CD4-positive, alpha-beta T cell (primary cell): ENCODE measurements at regions not wholly inside any gene's neighbourhood (a gene's known extent, or its start where the extent isn't known, plus 50 kb on each side); places are given as distances from the start of the nearest gene placed in this dataset.

Experiments
- ATAC-seq: fragments of 200-7000 bp; cut with Tn5 transposase; one replicate; pipeline ENCODE4 v1.10.0; 2022; ENCODE audit warnings: mild to moderate bottlenecking; ENCODE audit not compliant: poor library complexity
- CTCF ChIA-PET: fragments of 350-600 bp; sonication (Branson Sonifier 250); formaldehyde crosslinking; loops from one replicate; lab custom pipeline; 2021; ENCODE audit warnings: antibody characterized with exemption, inconsistent platforms; lab: Charles Lee
- POLR2A ChIA-PET: fragments of 350-600 bp; sonication (Branson Sonifier 250); formaldehyde crosslinking; loops from one replicate; lab custom pipeline; 2021; ENCODE audit warnings: antibody characterized with exemption, inconsistent platforms; lab: Charles Lee
- DNase-seq, 14 experiments: peaks; one replicate each; pipeline ENCODE4 v3.0.0-alpha.2; 2013 to 2020; ENCODE audit warnings: mixed read lengths in 2 of 14
- H3K27ac ChIP-seq, 2 donors: one replicate each; pipeline versions ENCODE4 v1.5.1 to v1.7.0; 2013; ENCODE audit warnings: low read length in 2 of 2, low read depth in 1 of 2, mild to moderate bottlenecking in 1 of 2
- H3K27me3 ChIP-seq, 2 experiments: 1 replicate in 1 of 2; 2 replicates in 1 of 2; pipeline versions ENCODE4 v1.6.1 to v1.7.0; 2013; ENCODE audit warnings: low read length in 2 of 2, control low read depth in 1 of 2, mild to moderate bottlenecking in 1 of 2, moderate library complexity in 1 of 2; ENCODE audit not compliant: insufficient read depth in 2 of 2, control insufficient read depth in 1 of 2
- H3K36me3 ChIP-seq: one replicate; pipeline ENCODE4 v1.6.1; 2013; ENCODE audit warnings: low read length, control low read depth; ENCODE audit not compliant: insufficient read depth
- H3K4me1 ChIP-seq: one replicate; pipeline ENCODE4 v1.6.1; 2013; ENCODE audit warnings: low read length, control low read depth; ENCODE audit not compliant: insufficient read depth
- H3K4me3 ChIP-seq: one replicate; pipeline ENCODE4 v1.5.1; 2013; ENCODE audit warnings: mild to moderate bottlenecking, low read length, moderate library complexity
- H3K9me3 ChIP-seq, 2 experiments: 1 replicate in 1 of 2; 2 replicates in 1 of 2; pipeline versions ENCODE4 v1.6.1 to v1.7.0; 2013; ENCODE audit warnings: low read length in 2 of 2, mild to moderate bottlenecking in 2 of 2, control low read depth in 1 of 2, moderate library complexity in 1 of 2; ENCODE audit not compliant: control insufficient read depth in 1 of 2, insufficient read depth in 1 of 2
- H3K27ac Mint-ChIP-seq: one replicate; pipeline ENCODE4 v1.8.0; 2020; ENCODE audit warnings: mixed read lengths
- H3K27me3 Mint-ChIP-seq: one replicate; pipeline ENCODE4 v1.8.0; 2021; ENCODE audit warnings: mixed read lengths
- H3K36me3 Mint-ChIP-seq: one replicate; pipeline ENCODE4 v1.8.0; 2021; ENCODE audit warnings: low read depth, mixed read lengths
- H3K4me1 Mint-ChIP-seq: one replicate; pipeline ENCODE4 v1.8.0; 2021; ENCODE audit warnings: low read depth, mixed read lengths
- H3K4me3 Mint-ChIP-seq: one replicate; pipeline ENCODE4 v1.8.0; 2020; ENCODE audit warnings: mild to moderate bottlenecking, mixed read lengths
- H3K9me3 Mint-ChIP-seq: one replicate; pipeline ENCODE4 v1.8.0; 2020; ENCODE audit warnings: mixed read lengths
- intact Hi-C, 2 experiments: fragments of 100-400 bp; cut with DNase I in 1 of 2; cut with micrococcal nuclease in 1 of 2; formaldehyde crosslinking; loops; one replicate each; pipeline versions ENCODE4 v1.15.1 to v1.9.0; 2023 to 2025; cut with DNase I, micrococcal nuclease
- TF ChIP-seq, protein P1 (sequence below): fragments of 200-600 bp; IDR thresholded peaks from one replicate; pipeline ENCODE4 v1.8.0; 2022; ENCODE audit warnings: antibody characterized with exemption, mild to moderate bottlenecking

DNA sequence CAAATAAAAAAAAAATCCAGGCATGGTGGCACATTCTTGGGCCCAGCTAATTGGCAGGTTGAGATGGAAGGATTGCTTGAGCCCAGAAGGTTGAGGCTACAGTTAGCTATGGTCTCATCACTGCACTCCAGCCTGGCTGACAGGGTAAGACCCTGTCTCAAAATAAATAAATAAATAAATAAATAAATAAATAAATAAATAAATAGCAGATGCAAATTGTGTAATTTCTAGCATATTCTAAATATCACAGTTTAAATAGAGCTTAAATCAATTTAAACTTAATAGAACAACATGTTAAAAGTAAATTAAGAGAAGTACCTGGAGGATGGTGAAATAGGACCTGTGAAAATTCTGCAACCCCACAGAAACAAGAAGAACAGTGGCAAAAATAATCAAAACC, 290.5 kb downstream of the TFEC start:
- ChIA-PET CTCF (interaction anchor here (0.7 kb wide), 1 partner anchor 51 kb away, joined by 4 read pairs; no protein-coding TSS in a partner anchor), POLR2A (no interaction called here)
- TF ChIP-seq, protein P1, sequence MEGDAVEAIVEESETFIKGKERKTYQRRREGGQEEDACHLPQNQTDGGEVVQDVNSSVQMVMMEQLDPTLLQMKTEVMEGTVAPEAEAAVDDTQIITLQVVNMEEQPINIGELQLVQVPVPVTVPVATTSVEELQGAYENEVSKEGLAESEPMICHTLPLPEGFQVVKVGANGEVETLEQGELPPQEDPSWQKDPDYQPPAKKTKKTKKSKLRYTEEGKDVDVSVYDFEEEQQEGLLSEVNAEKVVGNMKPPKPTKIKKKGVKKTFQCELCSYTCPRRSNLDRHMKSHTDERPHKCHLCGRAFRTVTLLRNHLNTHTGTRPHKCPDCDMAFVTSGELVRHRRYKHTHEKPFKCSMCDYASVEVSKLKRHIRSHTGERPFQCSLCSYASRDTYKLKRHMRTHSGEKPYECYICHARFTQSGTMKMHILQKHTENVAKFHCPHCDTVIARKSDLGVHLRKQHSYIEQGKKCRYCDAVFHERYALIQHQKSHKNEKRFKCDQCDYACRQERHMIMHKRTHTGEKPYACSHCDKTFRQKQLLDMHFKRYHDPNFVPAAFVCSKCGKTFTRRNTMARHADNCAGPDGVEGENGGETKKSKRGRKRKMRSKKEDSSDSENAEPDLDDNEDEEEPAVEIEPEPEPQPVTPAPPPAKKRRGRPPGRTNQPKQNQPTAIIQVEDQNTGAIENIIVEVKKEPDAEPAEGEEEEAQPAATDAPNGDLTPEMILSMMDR, result no peak

DNA sequence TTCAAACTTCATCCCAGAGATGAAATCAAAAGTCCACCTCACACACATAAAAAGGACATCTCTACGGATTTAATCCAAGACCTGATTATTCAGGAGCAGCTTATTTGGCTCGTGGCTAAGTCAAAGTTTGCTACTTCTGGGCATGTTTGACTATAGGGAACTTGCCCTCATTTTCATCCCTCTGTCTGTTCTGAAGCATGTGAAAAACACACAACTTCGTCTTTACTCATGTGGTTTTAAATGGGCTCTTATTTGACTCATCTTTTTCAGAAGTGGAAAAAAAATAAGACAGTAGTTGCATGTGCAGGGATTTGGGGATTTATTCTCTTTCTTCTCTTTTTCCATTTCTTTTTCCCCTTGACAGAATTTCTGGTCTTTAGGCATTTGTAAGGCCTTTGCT, 295.9 kb downstream of the TFEC start:
- CTCF ChIA-PET, result no interaction called here
- POLR2A ChIA-PET, result no interaction called here
- no peaks in the 10 kb centered on the region for H3K36me3 ChIP-seq
- DNase-seq, result no peak
- Mint-ChIP-seq H3K4me3 (no peak overlapping the region), H3K9me3 (peaks cover 1% of the 10 kb centered on the region), H3K4me1 (no peaks in the 10 kb centered on the region), H3K36me3 (no peaks in the 10 kb centered on the region), H3K27ac (no peak overlapping the region), H3K27me3 (no peaks in the 10 kb centered on the region)
- H3K27me3 ChIP-seq, result no peaks in the 10 kb centered on the region
- ATAC-seq, result no peak
- H3K4me1 ChIP-seq, result no peaks in the 10 kb centered on the region
- no peak overlapping the region for H3K4me3 ChIP-seq
- TF ChIP-seq, protein P1, result no peak
- H3K27ac ChIP-seq, result no peak overlapping the region
- intact Hi-C loops, result no loop called here
- no peaks in the 10 kb centered on the region for H3K9me3 ChIP-seq

More for the DNA sequence above, 290.5 kb downstream of the TFEC start:
- no peaks in the 10 kb centered on the region for H3K4me1 ChIP-seq
- intact Hi-C loops, result no loop called here
- Mint-ChIP-seq H3K4me3 (no peak overlapping the region), H3K36me3 (no peaks in the 10 kb centered on the region), H3K27me3 (no peaks in the 10 kb centered on the region), H3K9me3 (peaks cover 1% of the 10 kb centered on the region), H3K4me1 (no peaks in the 10 kb centered on the region), H3K27ac (no peak overlapping the region)
- H3K4me3 ChIP-seq, result no peak overlapping the region
- DNase-seq (no peak), ATAC-seq (no peak)
- no peaks in the 10 kb centered on the region for H3K27me3 ChIP-seq
- H3K9me3 ChIP-seq, result no peaks in the 10 kb centered on the region
- no peaks in the 10 kb centered on the region for H3K36me3 ChIP-seq
- H3K27ac ChIP-seq, result no peak overlapping the region

DNA sequence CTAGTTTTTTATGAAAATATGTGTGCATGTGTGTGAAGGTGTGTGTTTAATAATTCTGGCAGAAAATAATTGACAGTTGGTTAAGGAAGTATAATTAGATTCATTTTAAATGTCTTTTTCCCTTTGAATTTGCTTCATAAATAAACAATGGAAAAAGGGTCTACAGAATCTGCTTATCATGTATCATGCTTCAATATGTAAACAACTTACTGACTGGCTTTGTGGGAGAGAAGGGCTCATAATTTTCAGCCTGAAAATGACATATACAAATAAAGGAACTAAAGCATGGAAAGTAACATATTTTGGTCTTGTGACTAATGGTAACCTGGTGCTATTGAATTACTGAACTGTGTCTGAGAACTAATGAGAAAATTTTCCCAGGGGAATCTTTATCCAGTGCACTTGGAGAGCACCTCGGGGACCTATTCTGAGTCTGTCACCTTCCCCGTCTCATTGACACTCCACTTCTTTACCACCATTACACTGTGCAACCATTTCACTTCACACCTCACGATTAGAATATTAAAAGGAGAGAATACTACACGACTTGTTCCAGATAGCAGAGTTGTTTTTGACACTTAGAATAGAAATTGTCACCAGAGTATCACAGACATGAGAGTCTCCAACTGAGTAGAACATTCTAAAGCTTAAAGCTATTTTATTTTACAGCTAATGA, 298.6 kb downstream of the TFEC start:
- no peaks in the 10 kb centered on the region for H3K36me3 Mint-ChIP-seq
- intact Hi-C loops, result no loop called here

More for the DNA sequence above, 298.6 kb downstream of the TFEC start:
- ChIA-PET CTCF (no interaction called here), POLR2A (no interaction called here)
- Histone ChIP-seq H3K27me3 (no peaks in the 10 kb centered on the region), H3K27ac (no peak overlapping the region), H3K36me3 (no peaks in the 10 kb centered on the region), H3K4me1 (no peaks in the 10 kb centered on the region), H3K9me3 (no peaks in the 10 kb centered on the region), H3K4me3 (no peak overlapping the region)
- H3K27ac Mint-ChIP-seq, result no peak overlapping the region
- TF ChIP-seq, protein P1, result no peak
- no peak for DNase-seq
- no peaks in the 10 kb centered on the region for H3K9me3 Mint-ChIP-seq
- H3K27me3 Mint-ChIP-seq, result no peaks in the 10 kb centered on the region
- ATAC-seq, result no peak
- H3K4me3 Mint-ChIP-seq, result no peak overlapping the region
- no peaks in the 10 kb centered on the region for H3K4me1 Mint-ChIP-seq
